ENCODE measurements at regions not wholly inside any gene's neighbourhood (a gene's known extent, or its start where the extent isn't known, plus 50 kb on each side); places are given as distances from the start of the nearest gene placed in this dataset.

- TF ChIP-seq SIN3A (IDR thresholded peaks at IDR 0.05; ENCODE audit: borderline replicate concordance, low read depth, low read length) = no peak
- no peak for TF ChIP-seq GFI1 (CRISPR knock-in tag; IDR thresholded peaks at IDR 0.05; ENCODE audit: borderline replicate concordance)
- TF ChIP-seq SUZ12 (IDR thresholded peaks at IDR 0.05; ENCODE audit: low read depth, low read length) = no peak
- no peak for TF ChIP-seq AGO2 (optimal IDR thresholded peaks at IDR 0.05; ENCODE audit: low read depth, low read length)
- no peak for TF ChIP-seq SRSF1 (optimal IDR thresholded peaks at IDR 0.05; ENCODE audit: low read depth, low read length)
- TF ChIP-seq RELA (CRISPR knock-in tag; IDR thresholded peaks at IDR 0.05) = no peak
- no peak for TF ChIP-seq ZNF770 (CRISPR knock-in tag; IDR thresholded peaks at IDR 0.05)
- TF ChIP-seq, protein P1, sequence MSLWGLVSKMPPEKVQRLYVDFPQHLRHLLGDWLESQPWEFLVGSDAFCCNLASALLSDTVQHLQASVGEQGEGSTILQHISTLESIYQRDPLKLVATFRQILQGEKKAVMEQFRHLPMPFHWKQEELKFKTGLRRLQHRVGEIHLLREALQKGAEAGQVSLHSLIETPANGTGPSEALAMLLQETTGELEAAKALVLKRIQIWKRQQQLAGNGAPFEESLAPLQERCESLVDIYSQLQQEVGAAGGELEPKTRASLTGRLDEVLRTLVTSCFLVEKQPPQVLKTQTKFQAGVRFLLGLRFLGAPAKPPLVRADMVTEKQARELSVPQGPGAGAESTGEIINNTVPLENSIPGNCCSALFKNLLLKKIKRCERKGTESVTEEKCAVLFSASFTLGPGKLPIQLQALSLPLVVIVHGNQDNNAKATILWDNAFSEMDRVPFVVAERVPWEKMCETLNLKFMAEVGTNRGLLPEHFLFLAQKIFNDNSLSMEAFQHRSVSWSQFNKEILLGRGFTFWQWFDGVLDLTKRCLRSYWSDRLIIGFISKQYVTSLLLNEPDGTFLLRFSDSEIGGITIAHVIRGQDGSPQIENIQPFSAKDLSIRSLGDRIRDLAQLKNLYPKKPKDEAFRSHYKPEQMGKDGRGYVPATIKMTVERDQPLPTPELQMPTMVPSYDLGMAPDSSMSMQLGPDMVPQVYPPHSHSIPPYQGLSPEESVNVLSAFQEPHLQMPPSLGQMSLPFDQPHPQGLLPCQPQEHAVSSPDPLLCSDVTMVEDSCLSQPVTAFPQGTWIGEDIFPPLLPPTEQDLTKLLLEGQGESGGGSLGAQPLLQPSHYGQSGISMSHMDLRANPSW (CRISPR knock-in tag; IDR thresholded peaks at IDR 0.05; ENCODE audit: borderline replicate concordance) = no peak
- no peak for TF ChIP-seq MEF2D (CRISPR knock-in tag; IDR thresholded peaks at IDR 0.05)
- TF ChIP-seq ZNF264 (CRISPR knock-in tag; IDR thresholded peaks at IDR 0.05) = no peak
- no peak for TF ChIP-seq ZNF235 (CRISPR knock-in tag; IDR thresholded peaks at IDR 0.05; ENCODE audit: borderline replicate concordance)
- no peak for TF ChIP-seq ZSCAN9 (CRISPR knock-in tag; IDR thresholded peaks at IDR 0.05; ENCODE audit: borderline replicate concordance)
- TF ChIP-seq HNF1B (CRISPR knock-in tag; IDR thresholded peaks at IDR 0.05) = peak; percentile 33; the same call in 1 of the 2 replicates
- no peak for TF ChIP-seq JUN (CRISPR knock-in tag; IDR thresholded peaks at IDR 0.05)
- TF ChIP-seq CC2D1A (CRISPR knock-in tag; IDR thresholded peaks at IDR 0.05) = no peak
- TF ChIP-seq, protein P2, sequence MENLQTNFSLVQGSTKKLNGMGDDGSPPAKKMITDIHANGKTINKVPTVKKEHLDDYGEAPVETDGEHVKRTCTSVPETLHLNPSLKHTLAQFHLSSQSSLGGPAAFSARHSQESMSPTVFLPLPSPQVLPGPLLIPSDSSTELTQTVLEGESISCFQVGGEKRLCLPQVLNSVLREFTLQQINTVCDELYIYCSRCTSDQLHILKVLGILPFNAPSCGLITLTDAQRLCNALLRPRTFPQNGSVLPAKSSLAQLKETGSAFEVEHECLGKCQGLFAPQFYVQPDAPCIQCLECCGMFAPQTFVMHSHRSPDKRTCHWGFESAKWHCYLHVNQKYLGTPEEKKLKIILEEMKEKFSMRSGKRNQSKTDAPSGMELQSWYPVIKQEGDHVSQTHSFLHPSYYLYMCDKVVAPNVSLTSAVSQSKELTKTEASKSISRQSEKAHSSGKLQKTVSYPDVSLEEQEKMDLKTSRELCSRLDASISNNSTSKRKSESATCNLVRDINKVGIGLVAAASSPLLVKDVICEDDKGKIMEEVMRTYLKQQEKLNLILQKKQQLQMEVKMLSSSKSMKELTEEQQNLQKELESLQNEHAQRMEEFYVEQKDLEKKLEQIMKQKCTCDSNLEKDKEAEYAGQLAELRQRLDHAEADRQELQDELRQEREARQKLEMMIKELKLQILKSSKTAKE (CRISPR knock-in tag; IDR thresholded peaks at IDR 0.05; ENCODE audit: borderline replicate concordance) = no peak
- TF ChIP-seq, protein P3, sequence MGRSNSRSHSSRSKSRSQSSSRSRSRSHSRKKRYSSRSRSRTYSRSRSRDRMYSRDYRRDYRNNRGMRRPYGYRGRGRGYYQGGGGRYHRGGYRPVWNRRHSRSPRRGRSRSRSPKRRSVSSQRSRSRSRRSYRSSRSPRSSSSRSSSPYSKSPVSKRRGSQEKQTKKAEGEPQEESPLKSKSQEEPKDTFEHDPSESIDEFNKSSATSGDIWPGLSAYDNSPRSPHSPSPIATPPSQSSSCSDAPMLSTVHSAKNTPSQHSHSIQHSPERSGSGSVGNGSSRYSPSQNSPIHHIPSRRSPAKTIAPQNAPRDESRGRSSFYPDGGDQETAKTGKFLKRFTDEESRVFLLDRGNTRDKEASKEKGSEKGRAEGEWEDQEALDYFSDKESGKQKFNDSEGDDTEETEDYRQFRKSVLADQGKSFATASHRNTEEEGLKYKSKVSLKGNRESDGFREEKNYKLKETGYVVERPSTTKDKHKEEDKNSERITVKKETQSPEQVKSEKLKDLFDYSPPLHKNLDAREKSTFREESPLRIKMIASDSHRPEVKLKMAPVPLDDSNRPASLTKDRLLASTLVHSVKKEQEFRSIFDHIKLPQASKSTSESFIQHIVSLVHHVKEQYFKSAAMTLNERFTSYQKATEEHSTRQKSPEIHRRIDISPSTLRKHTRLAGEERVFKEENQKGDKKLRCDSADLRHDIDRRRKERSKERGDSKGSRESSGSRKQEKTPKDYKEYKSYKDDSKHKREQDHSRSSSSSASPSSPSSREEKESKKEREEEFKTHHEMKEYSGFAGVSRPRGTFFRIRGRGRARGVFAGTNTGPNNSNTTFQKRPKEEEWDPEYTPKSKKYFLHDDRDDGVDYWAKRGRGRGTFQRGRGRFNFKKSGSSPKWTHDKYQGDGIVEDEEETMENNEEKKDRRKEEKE (IDR thresholded peaks at IDR 0.05) = no peak
- no peak for TF ChIP-seq THAP11 (CRISPR knock-in tag; IDR thresholded peaks at IDR 0.05)
- no peak for TF ChIP-seq NONO (IDR thresholded peaks at IDR 0.05)
- TF ChIP-seq NONO (CRISPR knock-in tag; conservative IDR thresholded peaks at IDR 0.05) = no peak
Measured at GRCh38 chr1:29793101-29793546, 556.8 kb downstream of the PTPRU start (continued).
